Neural progenitor cell (in vitro differentiated cells): ENCODE measurements at regions not wholly inside any gene's neighbourhood (a gene's known extent, or its start where the extent isn't known, plus 50 kb on each side); places are given as distances from the start of the nearest gene placed in this dataset.
A peak's percentile ranks its signal among the peaks of the same experiment; 100 is the strongest.

Source experiments
- DNase-seq: peaks from one replicate; pipeline ENCODE4 v3.0.0-alpha.2; 2016; ENCODE audit warnings: low spot score
- H2AFZ ChIP-seq: fragments of 200-600 bp; sonication (generic); replicated peaks from 2 replicates; pipeline ENCODE4 v1.6.1; 2016; ENCODE audit warnings: antibody characterized with exemption
- H3F3A ChIP-seq: fragments of 200-600 bp; sonication (generic); 2 replicates; pipeline ENCODE4 v1.6.1; 2016; ENCODE audit warnings: antibody characterized with exemption, low read depth
- H3K27ac ChIP-seq: fragments of 200-600 bp; sonication (generic); 2 replicates; pipeline ENCODE4 v1.5.1; 2016; ENCODE audit warnings: mild to moderate bottlenecking
- H3K27me3 ChIP-seq: fragments of 200-600 bp; sonication (generic); 2 replicates; pipeline ENCODE4 v1.6.1; 2016; ENCODE audit warnings: mild to moderate bottlenecking, moderate library complexity
- H3K36me3 ChIP-seq: fragments of 200-600 bp; sonication (generic); 2 replicates; pipeline ENCODE4 v1.5.1; 2016
- H3K4me1 ChIP-seq: fragments of 200-600 bp; sonication (generic); 2 replicates; pipeline ENCODE4 v1.6.1; 2016; ENCODE audit warnings: mixed run types
- H3K4me2 ChIP-seq: fragments of 200-600 bp; sonication (generic); 2 replicates; pipeline ENCODE4 v1.6.1; 2016
- H3K4me3 ChIP-seq: fragments of 200-600 bp; sonication (generic); 2 replicates; pipeline ENCODE4 v1.5.1; 2016
- H3K79me2 ChIP-seq: fragments of 200-600 bp; sonication (generic); 2 replicates; pipeline ENCODE4 v1.6.1; 2016; ENCODE audit warnings: low read depth
- H3K9ac ChIP-seq: fragments of 200-600 bp; sonication (generic); 2 replicates; pipeline ENCODE4 v1.6.1; 2016
- H3K9me3 ChIP-seq: fragments of 200-600 bp; sonication (generic); 2 replicates; pipeline ENCODE4 v1.5.1; 2016; ENCODE audit warnings: low read depth
- H4K20me1 ChIP-seq: fragments of 200-600 bp; sonication (generic); 2 replicates; pipeline ENCODE4 v1.6.1; 2016; ENCODE audit warnings: low read depth
- H3K27ac Mint-ChIP-seq: 3 replicates; pipeline ENCODE4 v1.8.0; 2021; ENCODE audit warnings: mixed read lengths
- H3K27me3 Mint-ChIP-seq: 2 replicates; pipeline ENCODE4 v1.8.0; 2022; ENCODE audit warnings: low read depth, mild to moderate bottlenecking, inconsistent platforms, moderate library complexity, mixed read lengths; ENCODE audit not compliant: insufficient read depth
- H3K36me3 Mint-ChIP-seq: 3 replicates; pipeline ENCODE4 v1.8.0; 2021; ENCODE audit warnings: mixed read lengths
- H3K4me1 Mint-ChIP-seq: 3 replicates; pipeline ENCODE4 v1.8.0; 2021; ENCODE audit warnings: mixed read lengths
- H3K4me3 Mint-ChIP-seq: 3 replicates; pipeline ENCODE4 v1.8.0; 2021; ENCODE audit warnings: mild to moderate bottlenecking, moderate library complexity, mixed read lengths
- H3K9me3 Mint-ChIP-seq: 3 replicates; pipeline ENCODE4 v1.8.0; 2020; ENCODE audit warnings: mixed read lengths
- CTCF ChIP-seq: fragments of 200-600 bp; sonication (generic); IDR thresholded peaks from 2 replicates; pipeline ENCODE4 v1.5.1; 2017; ENCODE audit warnings: antibody characterized with exemption, mild to moderate bottlenecking
- EZH2 ChIP-seq: fragments of 200-600 bp; sonication (generic); IDR thresholded peaks from 2 replicates; pipeline ENCODE4 v1.6.1; 2017; ENCODE audit warnings: antibody characterized with exemption, mild to moderate bottlenecking, moderate library complexity
- EZH2phosphoT487 ChIP-seq: fragments of 200-600 bp; sonication (generic); IDR thresholded peaks from 2 replicates; pipeline ENCODE4 v1.6.1; 2017; ENCODE audit warnings: antibody characterized with exemption

- no peak for TF ChIP-seq EZH2
- TF ChIP-seq EZH2phosphoT487, result no peak
- no peak for TF ChIP-seq CTCF
- peaks cover 12% of the 10 kb centered on the region for H3K4me1 ChIP-seq
- H3K9ac ChIP-seq, result no peak overlapping the region
- H3K27ac ChIP-seq, result no peak overlapping the region
- H2AFZ ChIP-seq, result no peak overlapping the region
- H3K4me3 Mint-ChIP-seq, result no peak overlapping the region
- no peaks in the 10 kb centered on the region for H3K9me3 Mint-ChIP-seq
- no peaks in the 10 kb centered on the region for H3K27me3 ChIP-seq
- H3K4me1 Mint-ChIP-seq, result peaks cover 3% of the 10 kb centered on the region
- H3K27me3 Mint-ChIP-seq, result no peaks in the 10 kb centered on the region
- H3K4me2 ChIP-seq, result peak overlapping the region; percentile 5
- DNase-seq, result no peak
- no peak overlapping the region for H3K27ac Mint-ChIP-seq
- H4K20me1 ChIP-seq, result no peaks in the 10 kb centered on the region
- H3K36me3 ChIP-seq, result no peaks in the 10 kb centered on the region
- H3K36me3 Mint-ChIP-seq, result no peaks in the 10 kb centered on the region
- no peaks in the 10 kb centered on the region for H3K9me3 ChIP-seq
- peaks cover 4% of the 10 kb centered on the region for H3F3A ChIP-seq
- H3K4me3 ChIP-seq, result no peak overlapping the region
- H3K79me2 ChIP-seq, result no peaks in the 10 kb centered on the region
Measured at GRCh38 chr5:88948746-88949600, 66.0 kb upstream of the MEF2C start.

- TF ChIP-seq EZH2phosphoT487 (no peak), CTCF (no peak)
- Mint-ChIP-seq H3K4me3 (no peak overlapping the region), H3K27me3 (no peaks in the 10 kb centered on the region), H3K36me3 (no peaks in the 10 kb centered on the region), H3K4me1 (peaks cover 3% of the 10 kb centered on the region), H3K27ac (no peak overlapping the region), H3K9me3 (no peaks in the 10 kb centered on the region)
- Histone ChIP-seq H3K4me1 (peaks cover 21% of the 10 kb centered on the region), H3K27ac (no peak overlapping the region), H3K36me3 (no peaks in the 10 kb centered on the region), H3K4me2 (no peak overlapping the region), H4K20me1 (no peaks in the 10 kb centered on the region), H2AFZ (no peak overlapping the region), H3K9me3 (no peaks in the 10 kb centered on the region), H3F3A (peaks cover 4% of the 10 kb centered on the region), H3K4me3 (no peak overlapping the region), H3K27me3 (no peaks in the 10 kb centered on the region), H3K9ac (no peak overlapping the region), H3K79me2 (no peaks in the 10 kb centered on the region)
- no peak for DNase-seq
Measured at GRCh38 chr5:88944751-88945531, 62.0 kb upstream of the MEF2C start.

GRCh38 chr5:88941581-88941980 lies 58.6 kb upstream of the MEF2C start:
- no peaks in the 10 kb centered on the region for H3F3A ChIP-seq
- H4K20me1 ChIP-seq, result no peaks in the 10 kb centered on the region
- Mint-ChIP-seq H3K4me3 (no peak overlapping the region), H3K36me3 (no peaks in the 10 kb centered on the region), H3K9me3 (no peaks in the 10 kb centered on the region), H3K27me3 (no peaks in the 10 kb centered on the region), H3K27ac (no peak overlapping the region), H3K4me1 (no peaks in the 10 kb centered on the region)
- no peak overlapping the region for H3K27ac ChIP-seq
- H3K4me3 ChIP-seq, result no peak overlapping the region
- H3K4me1 ChIP-seq, result peaks cover 8% of the 10 kb centered on the region
- no peaks in the 10 kb centered on the region for H3K36me3 ChIP-seq
- H3K79me2 ChIP-seq, result no peaks in the 10 kb centered on the region
- H2AFZ ChIP-seq, result no peak overlapping the region
- no peak for DNase-seq
- no peaks in the 10 kb centered on the region for H3K9me3 ChIP-seq
- TF ChIP-seq CTCF (no peak), EZH2 (no peak), EZH2phosphoT487 (no peak)
- H3K4me2 ChIP-seq, result no peak overlapping the region
- H3K27me3 ChIP-seq, result no peaks in the 10 kb centered on the region
- no peak overlapping the region for H3K9ac ChIP-seq
